Smooth muscle cell (in vitro differentiated cells): ENCODE measurements at regions not wholly inside any gene's neighbourhood (a gene's known extent, or its start where the extent isn't known, plus 50 kb on each side); places are given as distances from the start of the nearest gene placed in this dataset.
"Not testable (repeated sequence)": the region's sequence is repeated elsewhere in the genome, so short reads cannot be mapped to it uniquely, and the experiment has no call there.

ENCODE experiments used
- DNase-seq: peaks from one replicate; lab custom pipeline; 2025; ENCODE audit not compliant: unreplicated experiment; lab: John Stamatoyannopoulos, UW
- H2AFZ ChIP-seq: fragments of 200-600 bp; sonication (generic); 2 replicates; pipeline ENCODE4 v1.6.0; 2016; ENCODE audit warnings: antibody characterized with exemption, low read depth, mild to moderate bottlenecking
- H3F3A ChIP-seq: fragments of 200-600 bp; sonication (generic); 2 replicates; pipeline ENCODE4 v1.6.0; 2017; ENCODE audit warnings: antibody characterized with exemption, low read depth
- H3K27ac ChIP-seq: fragments of 200-600 bp; sonication (generic); 2 replicates; pipeline ENCODE4 v1.5.1; 2016; ENCODE audit warnings: low read depth, mild to moderate bottlenecking
- H3K27me3 ChIP-seq: fragments of 200-600 bp; sonication (generic); 2 replicates; pipeline ENCODE4 v1.6.1; 2016; ENCODE audit warnings: low read depth, mild to moderate bottlenecking
- H3K36me3 ChIP-seq: fragments of 200-600 bp; sonication (generic); 2 replicates; pipeline ENCODE4 v1.5.1; 2016; ENCODE audit warnings: low read depth
- H3K4me1 ChIP-seq: fragments of 200-600 bp; sonication (generic); 2 replicates; pipeline ENCODE4 v1.5.1; 2016; ENCODE audit warnings: low read depth
- H3K4me2 ChIP-seq: fragments of 200-600 bp; sonication (generic); 2 replicates; pipeline ENCODE4 v1.6.0; 2016; ENCODE audit warnings: mild to moderate bottlenecking
- H3K4me3 ChIP-seq: fragments of 200-600 bp; sonication (generic); 2 replicates; pipeline ENCODE4 v1.5.1; 2016; ENCODE audit warnings: mild to moderate bottlenecking
- H3K79me2 ChIP-seq: fragments of 200-600 bp; sonication (generic); 2 replicates; pipeline ENCODE4 v1.6.0; 2016; ENCODE audit warnings: low read depth, mild to moderate bottlenecking
- H3K9ac ChIP-seq: fragments of 200-600 bp; sonication (generic); 2 replicates; pipeline ENCODE4 v1.6.0; 2016; ENCODE audit warnings: low read depth
- H3K9me3 ChIP-seq: fragments of 200-600 bp; sonication (generic); replicated peaks from 2 replicates; pipeline ENCODE4 v1.5.1; 2016; ENCODE audit warnings: low read depth
- H4K20me1 ChIP-seq: fragments of 200-600 bp; sonication (generic); 2 replicates; pipeline ENCODE4 v1.6.0; 2016; ENCODE audit warnings: low read depth
- CTCF ChIP-seq: fragments of 200-600 bp; sonication (generic); IDR thresholded peaks from 2 replicates; pipeline ENCODE4 v1.5.1; 2017; ENCODE audit warnings: borderline replicate concordance, mild to moderate bottlenecking, antibody characterized with exemption; ENCODE audit not compliant: insufficient read depth, poor library complexity, severe bottlenecking
- WGBS: methylation state at CpG from one replicate; pipeline ENCODE4 v1.1.7; 2016; ENCODE audit warnings: low lambda C conversion rate; 5-methylcytosine and 5-hydroxymethylcytosine counted together

GRCh38 chr4:132344924-132345828, 803.9 kb upstream of the PCDH10 start:
- Histone ChIP-seq H3K9me3 (no peaks in the 10 kb centered on the region), H3K4me2 (no peak overlapping the region), H3F3A (no peaks in the 10 kb centered on the region), H3K4me3 (no peak overlapping the region), H3K79me2 (no peaks in the 10 kb centered on the region), H3K36me3 (no peaks in the 10 kb centered on the region), H3K9ac (no peak overlapping the region), H3K27ac (no peak overlapping the region), H4K20me1 (no peaks in the 10 kb centered on the region), H2AFZ (no peak overlapping the region), H3K4me1 (no peaks in the 10 kb centered on the region), H3K27me3 (no peaks in the 10 kb centered on the region)
- DNase-seq: no peak
- TF ChIP-seq CTCF: no peak
- WGBS: 98% methylated on average over 26 of the region's 32 CpGs

DNA sequence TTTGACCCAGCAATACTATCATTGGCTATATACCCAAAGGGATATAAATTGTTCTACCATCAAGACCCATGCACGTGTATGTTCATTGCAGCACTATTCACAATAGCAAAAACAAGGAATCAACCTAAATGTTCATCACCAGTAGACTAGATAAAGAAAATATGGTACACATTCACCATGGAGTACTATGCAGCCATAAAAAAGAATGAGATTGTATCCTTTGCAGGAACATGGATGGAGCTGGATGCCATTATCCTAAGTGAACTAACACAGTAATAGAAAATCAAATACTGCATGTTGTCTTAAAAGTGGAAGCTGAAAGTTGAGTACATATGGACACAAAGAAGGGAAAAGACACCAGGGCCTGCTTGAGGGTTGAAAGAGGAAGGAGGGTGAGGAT, 803.1 kb upstream of the PCDH10 start:
- Histone ChIP-seq H3F3A (no peaks in the 10 kb centered on the region), H3K4me1 (no peaks in the 10 kb centered on the region), H4K20me1 (no peaks in the 10 kb centered on the region), H3K4me2 (no peak overlapping the region), H3K79me2 (no peaks in the 10 kb centered on the region), H3K27me3 (no peaks in the 10 kb centered on the region), H3K36me3 (no peaks in the 10 kb centered on the region), H3K4me3 (no peak overlapping the region), H3K9ac (no peak overlapping the region), H3K27ac (no peak overlapping the region), H3K9me3 (no peaks in the 10 kb centered on the region), H2AFZ (no peak overlapping the region)
- WGBS: 96% methylated on average over 1 of the region's 1 CpG
- DNase-seq: no peak
- TF ChIP-seq CTCF: no peak

DNA sequence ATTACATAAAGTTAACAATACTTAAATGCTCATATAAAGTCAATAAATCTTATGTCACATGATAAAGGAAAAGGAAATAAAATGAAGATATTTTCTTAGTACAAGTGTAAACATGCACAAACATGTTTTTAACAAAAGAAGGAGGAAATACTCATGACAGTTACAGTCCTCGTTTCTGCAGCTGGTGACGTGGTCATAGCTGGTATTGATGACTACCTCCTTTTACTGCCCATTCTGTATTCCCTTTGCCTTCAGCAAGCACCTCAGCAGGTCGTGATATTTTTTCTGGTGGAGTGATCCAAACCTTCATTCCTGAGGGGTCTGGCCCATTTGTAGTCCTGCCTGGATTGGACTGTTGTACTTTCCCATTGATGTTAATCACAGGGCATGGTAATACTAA, 797.5 kb upstream of the PCDH10 start:
- H3F3A ChIP-seq, DNase-seq, H3K9ac ChIP-seq, H3K9me3 ChIP-seq, H3K27me3 ChIP-seq, H3K36me3 ChIP-seq, H4K20me1 ChIP-seq, H3K4me3 ChIP-seq, H3K79me2 ChIP-seq, H3K27ac ChIP-seq, H3K4me1 ChIP-seq, H2AFZ ChIP-seq, H3K4me2 ChIP-seq: not testable (repeated sequence)
- 91% methylated on average over 3 of the region's 3 CpGs for WGBS

DNA sequence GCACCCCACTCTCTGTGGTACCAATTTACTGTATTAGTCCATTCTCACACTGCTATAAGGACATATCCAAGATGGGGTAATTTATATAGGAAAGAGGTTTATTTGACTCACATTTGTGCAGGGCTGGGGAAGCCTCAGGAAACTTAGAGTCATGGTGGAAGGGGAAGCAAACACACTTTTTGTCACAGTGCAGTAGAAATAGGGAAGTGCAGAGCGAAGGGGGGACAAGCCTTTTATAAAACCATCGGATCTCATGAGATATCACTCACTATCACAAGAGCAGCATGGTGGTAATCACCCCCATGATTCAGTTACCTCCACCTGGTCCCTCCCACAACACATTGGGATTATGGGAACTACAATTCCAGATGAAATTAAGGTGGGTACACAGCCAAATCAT, 766.9 kb upstream of the PCDH10 start:
- Histone ChIP-seq H3K9ac (no peak overlapping the region), H3K4me1 (no peaks in the 10 kb centered on the region), H3K27me3 (no peaks in the 10 kb centered on the region), H3K36me3 (no peaks in the 10 kb centered on the region), H3K4me3 (no peak overlapping the region), H3K9me3 (no peaks in the 10 kb centered on the region), H2AFZ (no peak overlapping the region), H3K4me2 (no peak overlapping the region), H3K79me2 (no peaks in the 10 kb centered on the region), H3F3A (no peaks in the 10 kb centered on the region), H3K27ac (no peak overlapping the region), H4K20me1 (no peaks in the 10 kb centered on the region)
- 100% methylated on average over 2 of the region's 2 CpGs for whole genome bisulfite sequencing
- no peak for DNase-seq
- no peak for TF ChIP-seq CTCF
